ENCODE measurements at regions not wholly inside any gene's neighbourhood (a gene's known extent, or its start where the extent isn't known, plus 50 kb on each side); places are given as distances from the start of the nearest gene placed in this dataset.

GRCh38 chr1:81443288-81443687 lies 357.4 kb upstream of the ADGRL2 start:
- H3K9me3 Mint-ChIP-seq = peaks cover 7% of the 10 kb centered on the region
- H3K27me3 Mint-ChIP-seq (ENCODE audit: insufficient read depth) = no peaks in the 10 kb centered on the region
- H3K27me3 ChIP-seq (ENCODE audit: control insufficient read depth, insufficient read depth, low read length, poor library complexity, severe bottlenecking) = no peaks in the 10 kb centered on the region
- H3K9me3 ChIP-seq (ENCODE audit: control insufficient read depth, low read length) = no peaks in the 10 kb centered on the region
- no peaks in the 10 kb centered on the region for H3K4me1 ChIP-seq (ENCODE audit: control insufficient read depth, insufficient read depth, low read length)
- no peak overlapping the region for H3K9ac ChIP-seq (ENCODE audit: extremely low read depth, low read length, poor library complexity, severe bottlenecking)
- H3K36me3 ChIP-seq (ENCODE audit: control insufficient read depth, insufficient read depth, low read length) = no peaks in the 10 kb centered on the region
- DNase-seq = no peak
- H3K4me3 ChIP-seq (ENCODE audit: low read length) = no peak overlapping the region
- WGBS, 2 experiments (ENCODE audit: insufficient coverage in 1 of 2, insufficient read length in 1 of 2) = 100% methylated on average over 1 of the region's 1 CpG; no CpG with 5 or more reads in 1 of the 2 experiments
- no peak for TF ChIP-seq CTCF (conservative IDR thresholded peaks at IDR 0.05)
- no peak overlapping the region for H3K27ac Mint-ChIP-seq
- peaks cover 7% of the 10 kb centered on the region for H3K4me1 Mint-ChIP-seq
- H3K36me3 Mint-ChIP-seq (ENCODE audit: low read depth) = no peaks in the 10 kb centered on the region
- no peak overlapping the region for H3K4me3 Mint-ChIP-seq
- no peak overlapping the region for H3K27ac ChIP-seq (ENCODE audit: low read depth, low read length)

GRCh38 chr1:81439046-81439823 lies 361.5 kb upstream of the ADGRL2 start:
- Mint-ChIP-seq H3K4me1 (peaks cover 14% of the 10 kb centered on the region), H3K27ac (no peak overlapping the region), H3K36me3 (ENCODE audit: low read depth) (no peaks in the 10 kb centered on the region), H3K27me3 (ENCODE audit: insufficient read depth) (no peaks in the 10 kb centered on the region), H3K4me3 (no peak overlapping the region), H3K9me3 (peaks cover 7% of the 10 kb centered on the region)
- no peak for DNase-seq
- no peaks in the 10 kb centered on the region for H3K9me3 ChIP-seq (ENCODE audit: control insufficient read depth, low read length)
- H3K27me3 ChIP-seq (ENCODE audit: control insufficient read depth, insufficient read depth, low read length, poor library complexity, severe bottlenecking) = no peaks in the 10 kb centered on the region
- no peaks in the 10 kb centered on the region for H3K36me3 ChIP-seq (ENCODE audit: control insufficient read depth, insufficient read depth, low read length)
- no peak overlapping the region for H3K4me3 ChIP-seq (ENCODE audit: low read length)
- 94 to 98% methylated on average over 7 to 12 of the region's 12 CpGs for WGBS, 2 experiments (ENCODE audit: insufficient coverage in 1 of 2, insufficient read length in 1 of 2)
- peaks cover 5% of the 10 kb centered on the region for H3K4me1 ChIP-seq (ENCODE audit: control insufficient read depth, insufficient read depth, low read length)
- TF ChIP-seq CTCF (conservative IDR thresholded peaks at IDR 0.05) = no peak
- H3K27ac ChIP-seq (ENCODE audit: low read depth, low read length) = no peak overlapping the region
- no peak overlapping the region for H3K9ac ChIP-seq (ENCODE audit: extremely low read depth, low read length, poor library complexity, severe bottlenecking)

GRCh38 chr1:81437649-81438048 lies 363.1 kb upstream of the ADGRL2 start:
- H3K36me3 ChIP-seq (ENCODE audit: control insufficient read depth, insufficient read depth, low read length) = no peaks in the 10 kb centered on the region
- H3K27ac Mint-ChIP-seq = peak overlapping the region; percentile 36
- peaks cover 5% of the 10 kb centered on the region for H3K4me1 ChIP-seq (ENCODE audit: control insufficient read depth, insufficient read depth, low read length)
- no peaks in the 10 kb centered on the region for H3K9me3 ChIP-seq (ENCODE audit: control insufficient read depth, low read length)
- no peaks in the 10 kb centered on the region for H3K27me3 ChIP-seq (ENCODE audit: control insufficient read depth, insufficient read depth, low read length, poor library complexity, severe bottlenecking)
- WGBS, 2 experiments (ENCODE audit: insufficient coverage in 1 of 2, insufficient read length in 1 of 2) = 71 to 81% methylated on average over 2 to 3 of the region's 3 CpGs
- no peak overlapping the region for H3K4me3 Mint-ChIP-seq
- H3K36me3 Mint-ChIP-seq (ENCODE audit: low read depth) = no peaks in the 10 kb centered on the region
- no peak overlapping the region for H3K4me3 ChIP-seq (ENCODE audit: low read length)
- TF ChIP-seq CTCF (conservative IDR thresholded peaks at IDR 0.05) = no peak
- H3K9me3 Mint-ChIP-seq = peaks cover 7% of the 10 kb centered on the region
- H3K4me1 Mint-ChIP-seq = peaks cover 27% of the 10 kb centered on the region
- no peak overlapping the region for H3K9ac ChIP-seq (ENCODE audit: extremely low read depth, low read length, poor library complexity, severe bottlenecking)
- no peaks in the 10 kb centered on the region for H3K27me3 Mint-ChIP-seq (ENCODE audit: insufficient read depth)
- no peak overlapping the region for H3K27ac ChIP-seq (ENCODE audit: low read depth, low read length)
- no peak for DNase-seq

Measured in endodermal cell (in vitro differentiated cells).